Left lobe of liver (tissue), 2 donors: ENCODE measurements at regions not wholly inside any gene's neighbourhood (a gene's known extent, or its start where the extent isn't known, plus 50 kb on each side); places are given as distances from the start of the nearest gene placed in this dataset.

Experiments
- ATAC-seq: fragments of 200-7000 bp; cut with Tn5 transposase; one replicate; pipeline ENCODE4 v1.9.1; 2020; ENCODE audit warnings: mild to moderate bottlenecking, moderate library complexity
- DNase-seq: peaks from one replicate; pipeline ENCODE4 v3.0.0-alpha.2; 2020; ENCODE audit warnings: low spot score
- donor health status: DM: no; HTN: no; CAD: no; lungs with moderate emphysema.
- donor health status: DM: no; HTN: yes; CAD: no.

DNA sequence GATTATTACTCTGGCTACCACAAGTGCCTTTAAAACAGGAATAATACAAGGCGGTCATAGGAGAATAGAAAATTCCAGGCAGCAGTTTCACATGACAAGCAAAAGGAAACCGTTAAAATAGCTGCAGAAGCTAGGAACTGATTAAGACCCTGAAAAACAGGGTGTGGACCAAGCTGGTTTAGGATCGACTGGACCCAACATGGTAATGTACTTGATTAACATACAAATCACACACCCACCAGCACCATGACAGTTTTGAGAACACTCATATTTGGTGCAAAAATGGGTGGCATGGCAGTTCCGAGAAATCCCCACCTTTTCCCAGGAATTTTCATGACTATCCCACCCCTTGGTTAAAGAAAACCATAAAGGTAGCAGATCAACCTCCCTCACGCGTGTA is 51.9 kb upstream of the TMEM163 start:
- no peak for DNase-seq
- no peak for ATAC-seq

DNA sequence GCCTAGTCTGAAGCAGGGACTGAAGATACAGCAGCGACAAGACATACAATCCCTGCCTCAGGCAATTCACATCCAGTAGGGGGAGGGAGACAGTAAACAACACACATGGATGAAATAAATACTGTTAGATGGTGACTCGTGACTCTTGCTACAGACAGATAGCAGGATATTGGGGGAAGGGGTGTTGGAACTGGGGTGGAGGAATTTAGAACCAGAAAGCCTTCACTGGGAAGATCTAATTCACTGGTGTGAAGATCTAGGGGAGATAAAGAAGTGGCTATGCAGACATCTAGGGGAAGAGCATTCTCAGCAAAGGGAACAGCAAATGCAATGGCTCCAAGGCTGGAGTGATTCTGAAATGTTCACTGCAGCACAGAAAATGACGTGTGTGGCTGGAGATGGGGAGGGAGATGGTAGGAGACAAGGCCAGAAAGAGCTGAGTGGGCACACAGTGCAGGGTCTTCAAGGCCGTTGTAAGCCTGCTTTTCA is 52.6 kb upstream of the TMEM163 start:
- no peak for DNase-seq
- no peak for ATAC-seq

- DNase-seq (no peak), ATAC-seq (no peak)
Observed at GRCh38 chr2:134772493-134773169, 53.8 kb upstream of the TMEM163 start.

DNA sequence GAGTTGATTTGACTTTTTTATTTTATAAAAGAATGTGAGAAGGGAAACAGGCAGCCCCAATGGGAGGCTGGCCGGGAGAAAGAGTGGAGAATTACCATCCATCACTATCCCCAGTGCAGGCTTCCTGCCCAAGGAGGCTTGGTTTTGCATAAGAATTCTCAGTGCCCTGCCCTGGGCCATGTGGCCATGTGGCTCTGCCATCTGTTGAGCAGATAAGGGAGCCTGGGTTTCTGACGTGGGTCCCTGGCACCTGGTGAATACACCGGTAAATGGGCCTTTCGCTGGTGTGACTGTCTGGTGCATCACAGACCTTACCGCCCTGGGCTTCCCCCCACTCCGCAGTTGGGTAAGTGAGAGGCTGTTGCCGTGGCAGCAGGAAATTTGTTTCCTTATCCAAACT is 54.5 kb upstream of the TMEM163 start:
- no peak for ATAC-seq
- no peak for DNase-seq

DNA sequence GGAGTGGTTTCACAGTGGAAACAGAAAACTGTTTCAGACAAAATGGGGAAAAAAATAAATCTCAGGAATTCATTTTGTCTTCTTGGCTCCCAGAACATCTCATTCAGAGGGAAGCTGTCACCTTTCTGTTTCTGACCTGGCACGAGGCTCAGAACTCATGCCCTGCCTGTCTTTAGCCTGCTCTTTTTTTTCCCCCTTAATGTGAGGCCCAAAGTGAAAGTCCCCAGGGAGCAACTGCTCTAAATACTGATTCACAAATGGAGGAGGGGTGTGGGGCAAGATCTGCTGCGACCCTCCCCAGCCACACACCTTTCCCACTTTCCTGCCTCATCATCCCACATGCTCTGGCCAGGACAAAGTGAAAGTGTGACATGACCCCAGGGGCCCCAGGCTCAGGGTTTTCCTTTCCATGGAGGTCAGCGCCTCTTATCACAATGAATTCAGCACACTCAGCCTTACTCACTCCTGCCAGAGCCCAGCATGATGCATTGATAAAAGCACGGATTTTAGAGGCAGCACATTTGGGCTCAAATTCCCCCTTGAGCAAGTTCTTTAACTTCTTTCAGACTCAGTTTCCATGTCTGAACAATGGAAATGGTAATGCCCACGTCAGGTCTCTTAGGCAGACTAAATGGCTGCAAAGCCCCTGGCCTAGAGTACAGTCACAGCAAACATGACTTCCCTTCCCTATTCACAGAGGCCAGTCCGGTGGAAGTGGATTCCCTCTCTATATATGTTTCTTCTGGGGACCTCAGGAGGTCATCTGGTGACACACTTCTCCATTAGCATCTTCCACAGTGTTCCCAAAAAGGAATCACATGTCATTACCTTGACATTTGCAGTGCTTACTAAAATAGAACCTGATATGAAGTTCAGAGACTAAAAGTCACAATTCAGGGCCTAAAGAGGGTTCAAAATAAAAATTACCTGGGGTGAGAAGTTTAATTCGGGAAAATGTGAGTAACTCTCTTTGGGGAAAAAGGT is 55.3 kb upstream of the TMEM163 start:
- ATAC-seq: no peak
- no peak for DNase-seq

GRCh38 chr2:134774786-134775641 is 56.2 kb upstream of the TMEM163 start:
- no peak for ATAC-seq
- no peak for DNase-seq

DNA sequence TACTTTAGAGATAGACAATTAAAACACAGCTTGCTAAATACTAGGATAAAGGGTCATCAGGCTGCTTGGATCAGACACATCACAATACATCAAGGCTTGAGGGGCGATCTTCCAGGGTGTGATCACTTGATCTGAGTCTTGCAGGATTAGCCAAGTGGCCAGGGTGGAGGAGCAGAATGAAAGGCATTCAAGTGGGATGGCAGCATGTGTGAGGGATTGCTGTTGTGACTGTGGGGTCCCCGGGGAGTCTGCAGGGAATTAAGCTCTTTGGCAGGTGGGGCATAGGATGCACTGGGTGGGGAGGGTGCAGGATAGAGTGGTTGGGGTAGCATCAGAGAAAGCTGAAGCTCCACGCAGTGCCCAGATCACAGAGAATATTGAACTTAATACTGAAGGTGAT is 58.0 kb upstream of the TMEM163 start:
- ATAC-seq (no peak), DNase-seq (no peak)

GRCh38 chr2:134777593-134777992 is 58.8 kb upstream of the TMEM163 start:
- no peak for DNase-seq
- no peak for ATAC-seq

DNA sequence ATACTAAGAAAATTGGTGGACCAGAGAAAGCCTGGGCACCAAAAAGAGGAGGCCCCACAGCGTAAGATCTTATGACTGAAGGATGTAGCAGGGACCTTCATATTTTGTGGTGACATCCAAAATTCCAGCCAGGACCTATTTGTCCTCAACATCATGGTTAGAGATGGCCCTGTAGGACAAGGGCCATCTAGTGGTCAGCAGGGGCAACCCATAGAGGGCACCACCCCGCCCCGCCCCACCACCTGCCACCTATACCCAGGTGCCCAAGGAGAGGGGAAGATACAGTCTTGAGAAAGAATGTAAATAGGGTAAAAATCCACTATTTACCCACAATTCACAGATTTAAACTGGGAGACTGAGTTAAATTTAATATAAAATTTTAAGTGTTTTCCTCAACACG is 59.6 kb upstream of the TMEM163 start:
- ATAC-seq (peak; percentile 77), DNase-seq (no peak)

DNA sequence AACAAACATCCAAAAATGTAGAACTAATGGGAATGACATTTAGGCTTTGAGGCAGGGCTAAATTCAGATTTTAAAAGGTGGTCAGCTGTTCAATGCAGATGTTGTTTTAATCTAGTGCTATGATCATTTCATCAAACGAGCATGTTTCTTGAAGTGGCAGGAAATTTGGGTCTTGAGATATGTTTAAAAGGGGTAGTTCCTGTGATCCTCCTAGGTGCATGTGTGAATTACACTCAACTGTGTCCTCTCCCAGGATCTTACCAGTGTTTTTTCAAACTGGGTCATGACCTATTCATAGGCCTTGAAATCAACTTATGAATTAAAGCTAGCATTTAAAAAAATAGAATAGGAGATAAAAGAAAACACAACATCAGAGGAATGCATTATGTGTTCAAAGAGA is 57.4 kb upstream of the ACMSD start:
- ATAC-seq (no peak), DNase-seq (no peak)

- no peak for DNase-seq
Observed at GRCh38 chr2:134782107-134782506, 56.3 kb upstream of the ACMSD start.

DNA sequence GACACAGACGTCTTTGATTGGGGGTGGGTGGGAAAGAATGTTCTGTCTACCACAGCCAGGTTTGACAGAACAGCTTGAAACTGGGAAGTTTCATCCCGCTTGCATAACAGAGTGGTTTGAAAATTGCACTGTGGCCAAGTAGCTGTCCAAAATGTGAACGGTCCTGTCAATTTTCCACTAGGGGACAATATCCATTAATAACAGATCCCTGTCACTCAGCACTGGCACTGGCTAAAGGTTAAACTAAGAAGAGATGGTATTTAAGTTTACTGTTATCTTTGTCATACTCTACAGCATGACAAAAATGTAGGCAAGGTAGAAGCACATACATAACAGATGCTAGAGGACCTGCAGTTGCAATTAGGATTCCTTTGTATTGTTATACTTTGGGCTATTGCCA is 55.6 kb upstream of the ACMSD start:
- peak; percentile 59 for DNase-seq
- peak; percentile 92 for ATAC-seq

More at GRCh38 chr2:134782107-134782506, 56.3 kb upstream of the ACMSD start:
- peak; percentile 5 for ATAC-seq

DNA sequence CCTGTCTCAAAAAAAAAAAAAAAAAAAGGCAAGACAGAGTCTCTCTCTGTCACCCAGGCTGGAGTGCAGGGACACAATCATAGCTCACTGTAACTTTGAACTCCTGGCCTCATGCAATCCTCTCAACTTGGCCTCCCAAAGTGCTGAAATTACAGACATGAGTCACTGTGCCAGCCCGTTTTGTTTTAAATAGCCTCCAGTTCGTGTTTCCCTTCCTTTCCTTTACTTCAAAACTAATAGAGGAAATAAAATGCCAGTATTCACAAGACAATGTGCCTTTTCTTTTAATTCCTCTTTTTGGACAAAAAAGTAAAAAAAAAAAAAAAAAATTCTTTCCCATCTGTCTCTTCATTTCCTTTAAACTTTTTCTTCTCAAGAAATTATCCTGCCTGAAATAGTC is 54.5 kb upstream of the ACMSD start:
- DNase-seq (no peak), ATAC-seq (no peak)

GRCh38 chr2:134785659-134786430 is 52.6 kb upstream of the ACMSD start:
- ATAC-seq: no peak
- no peak for DNase-seq

DNA sequence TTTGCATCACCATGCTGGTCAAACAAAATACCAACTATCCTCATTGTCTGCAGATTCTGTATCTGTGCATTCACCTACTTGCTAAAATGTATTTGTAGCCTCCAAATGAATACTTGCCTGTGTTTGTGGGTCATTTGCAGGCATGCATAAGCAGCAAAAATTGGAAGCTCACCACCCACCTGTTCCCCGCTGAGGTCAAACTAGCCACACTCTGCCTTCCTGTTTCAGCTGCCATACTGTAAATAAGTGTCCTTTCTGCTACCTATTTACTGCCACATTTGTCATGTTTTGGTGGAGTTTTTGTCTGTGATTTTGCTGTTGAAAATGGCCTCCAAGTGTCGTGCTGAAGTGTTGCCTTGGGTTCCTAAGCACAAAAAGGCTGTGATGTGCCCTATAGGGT is 50.0 kb upstream of the ACMSD start:
- DNase-seq (no peak), ATAC-seq (no peak)
